Tibial nerve (tissue), 4 donors: ENCODE measurements at regions not wholly inside any gene's neighbourhood (a gene's known extent, or its start where the extent isn't known, plus 50 kb on each side); places are given as distances from the start of the nearest gene placed in this dataset.

Experiments
- DNase-seq, 2 donors: peaks; one replicate each; pipeline ENCODE4 v3.0.0-alpha.2; 2019; ENCODE audit warnings: low spot score in 2 of 2
- H3K27ac ChIP-seq, 4 donors: fragments of 200-600 bp; sonication (generic) in 3 of 4; one replicate each; pipeline ENCODE4 v1.5.1; 2017 to 2019; ENCODE audit warnings: mild to moderate bottlenecking in 1 of 4
- H3K27me3 ChIP-seq, 2 donors: fragments of 200-600 bp; sonication (generic) in 1 of 2; one replicate each; pipeline versions ENCODE4 v1.5.1 to v1.6.0; 2017 to 2019
- H3K36me3 ChIP-seq, 3 donors: fragments of 200-600 bp; sonication (generic); one replicate each; pipeline ENCODE4 v1.5.1; 2018 to 2019
- H3K4me1 ChIP-seq, 4 donors: fragments of 200-600 bp; sonication (generic) in 3 of 4; one replicate each; pipeline ENCODE4 v1.5.1; 2017 to 2019
- H3K4me3 ChIP-seq, 4 donors: fragments of 200-600 bp; sonication (generic) in 3 of 4; one replicate each; pipeline ENCODE4 v1.5.1; 2017 to 2019; ENCODE audit warnings: mild to moderate bottlenecking in 1 of 4, moderate library complexity in 1 of 4
- H3K9me3 ChIP-seq, 4 donors: fragments of 200-600 bp; sonication (generic) in 3 of 4; one replicate each; pipeline ENCODE4 v1.5.1; 2017 to 2019
- CTCF ChIP-seq, 5 experiments: fragments of 200-600 bp in 3 of 5; fragments of 450-650 bp in 2 of 5; sonication (generic) in 3 of 5; IDR thresholded peaks; one replicate each; pipeline ENCODE4 v1.5.1; 2016 to 2019; ENCODE audit warnings: antibody characterized with exemption in 5 of 5, mild to moderate bottlenecking in 3 of 5, moderate library complexity in 2 of 5
- EP300 ChIP-seq, 2 donors: sonication (generic); formaldehyde crosslinking; IDR thresholded peaks; one replicate each; pipeline ENCODE4 v1.6.1; 2017; ENCODE audit warnings: antibody characterized with exemption in 2 of 2, mild to moderate bottlenecking in 1 of 2
- POLR2A ChIP-seq, 2 donors: fragments of 450-650 bp; IDR thresholded peaks; one replicate each; pipeline ENCODE4 v1.6.1; 2017; ENCODE audit warnings: antibody characterized with exemption in 2 of 2, mild to moderate bottlenecking in 2 of 2, moderate library complexity in 2 of 2
- whole genome bisulfite sequencing, 2 donors: methylation state at CpG; one replicate each; pipeline ENCODE4 v1.1.5; 2018; 5-methylcytosine and 5-hydroxymethylcytosine counted together

GRCh38 chr2:196288006-196288538, 116.7 kb upstream of the STK17B start:
- DNase-seq: no peak
- no peak overlapping the region for H3K4me3 ChIP-seq
- whole genome bisulfite sequencing, 2 donors: 75% methylated on average over 5 of the region's 5 CpGs

GRCh38 chr2:196289000-196289399, 117.6 kb upstream of the STK17B start:
- no peak for DNase-seq
- Histone ChIP-seq H3K36me3 (peaks cover 0 to 4% (median 0%) of the 10 kb centered on the region in 3 donors), H3K4me1 (peaks cover 0 to 28% (median 4%) of the 10 kb centered on the region in 4 donors), H3K27ac (no peak overlapping the region), H3K27me3 (no peaks in the 10 kb centered on the region), H3K9me3 (no peaks in the 10 kb centered on the region), H3K4me3 (no peak overlapping the region)
- TF ChIP-seq POLR2A (IDR thresholded peaks at IDR 0.05) (no peak), CTCF (IDR thresholded peaks at IDR 0.05) (no peak), EP300 (IDR thresholded peaks at IDR 0.05) (no peak)
- 57 to 58% methylated on average over 2 of the region's 2 CpGs for WGBS, 2 donors

More at GRCh38 chr2:196288006-196288538, 116.7 kb upstream of the STK17B start:
- no peak overlapping the region for H3K27ac ChIP-seq
- H3K9me3 ChIP-seq: no peaks in the 10 kb centered on the region
- H3K36me3 ChIP-seq: peaks cover 0 to 4% (median 0%) of the 10 kb centered on the region in 3 donors
- TF ChIP-seq CTCF (IDR thresholded peaks at IDR 0.05): no peak
- no peak for TF ChIP-seq POLR2A (IDR thresholded peaks at IDR 0.05)
- TF ChIP-seq EP300 (IDR thresholded peaks at IDR 0.05): no peak
- no peaks in the 10 kb centered on the region for H3K27me3 ChIP-seq
- H3K4me1 ChIP-seq: peaks cover 0 to 29% (median 4%) of the 10 kb centered on the region in 4 donors

GRCh38 chr2:196290136-196290535, 118.8 kb upstream of the STK17B start:
- H3K9me3 ChIP-seq: no peaks in the 10 kb centered on the region
- peaks cover 0 to 27% (median 0%) of the 10 kb centered on the region in 4 donors for H3K4me1 ChIP-seq
- no peak for DNase-seq
- H3K27me3 ChIP-seq: no peaks in the 10 kb centered on the region
- peaks cover 0 to 4% (median 0%) of the 10 kb centered on the region in 3 donors for H3K36me3 ChIP-seq
- H3K4me3 ChIP-seq: no peak overlapping the region
- H3K27ac ChIP-seq: no peak overlapping the region
- TF ChIP-seq CTCF (IDR thresholded peaks at IDR 0.05) (no peak), EP300 (IDR thresholded peaks at IDR 0.05) (no peak), POLR2A (IDR thresholded peaks at IDR 0.05) (no peak)

GRCh38 chr2:196290569-196290968, 119.2 kb upstream of the STK17B start:
- peaks cover 0 to 4% (median 0%) of the 10 kb centered on the region in 3 donors for H3K36me3 ChIP-seq
- WGBS, 2 donors: 96 to 100% methylated on average over 1 of the region's 1 CpG
- no peaks in the 10 kb centered on the region for H3K27me3 ChIP-seq
- no peak for TF ChIP-seq CTCF (IDR thresholded peaks at IDR 0.05)
- TF ChIP-seq POLR2A (IDR thresholded peaks at IDR 0.05): no peak
- no peak for TF ChIP-seq EP300 (IDR thresholded peaks at IDR 0.05)
- no peak for DNase-seq
- no peak overlapping the region for H3K4me3 ChIP-seq
- H3K4me1 ChIP-seq: peaks cover 0 to 26% (median 0%) of the 10 kb centered on the region in 4 donors
- H3K9me3 ChIP-seq: no peaks in the 10 kb centered on the region
- no peak overlapping the region for H3K27ac ChIP-seq

- 91 to 92% methylated on average over 2 of the region's 2 CpGs for WGBS, 2 donors
- peak overlapping the region in 1 of 4 donors; percentile 1 for H3K27ac ChIP-seq
- no peak for TF ChIP-seq POLR2A (IDR thresholded peaks at IDR 0.05)
- TF ChIP-seq CTCF (IDR thresholded peaks at IDR 0.05): no peak
- TF ChIP-seq EP300 (IDR thresholded peaks at IDR 0.05): no peak
- H3K4me3 ChIP-seq: no peak overlapping the region
- H3K36me3 ChIP-seq: peaks cover 0 to 4% (median 0%) of the 10 kb centered on the region in 3 donors
- no peaks in the 10 kb centered on the region for H3K9me3 ChIP-seq
- peaks cover 0 to 26% (median 0%) of the 10 kb centered on the region in 4 donors for H3K4me1 ChIP-seq
- DNase-seq: no peak
- no peaks in the 10 kb centered on the region for H3K27me3 ChIP-seq
Measured at GRCh38 chr2:196291426-196291825, 120.0 kb upstream of the STK17B start.
